ENCODE measurements at regions not wholly inside any gene's neighbourhood (a gene's known extent, or its start where the extent isn't known, plus 50 kb on each side); places are given as distances from the start of the nearest gene placed in this dataset.
A peak's percentile ranks its signal among the peaks of the same experiment; 100 is the strongest.

DNA sequence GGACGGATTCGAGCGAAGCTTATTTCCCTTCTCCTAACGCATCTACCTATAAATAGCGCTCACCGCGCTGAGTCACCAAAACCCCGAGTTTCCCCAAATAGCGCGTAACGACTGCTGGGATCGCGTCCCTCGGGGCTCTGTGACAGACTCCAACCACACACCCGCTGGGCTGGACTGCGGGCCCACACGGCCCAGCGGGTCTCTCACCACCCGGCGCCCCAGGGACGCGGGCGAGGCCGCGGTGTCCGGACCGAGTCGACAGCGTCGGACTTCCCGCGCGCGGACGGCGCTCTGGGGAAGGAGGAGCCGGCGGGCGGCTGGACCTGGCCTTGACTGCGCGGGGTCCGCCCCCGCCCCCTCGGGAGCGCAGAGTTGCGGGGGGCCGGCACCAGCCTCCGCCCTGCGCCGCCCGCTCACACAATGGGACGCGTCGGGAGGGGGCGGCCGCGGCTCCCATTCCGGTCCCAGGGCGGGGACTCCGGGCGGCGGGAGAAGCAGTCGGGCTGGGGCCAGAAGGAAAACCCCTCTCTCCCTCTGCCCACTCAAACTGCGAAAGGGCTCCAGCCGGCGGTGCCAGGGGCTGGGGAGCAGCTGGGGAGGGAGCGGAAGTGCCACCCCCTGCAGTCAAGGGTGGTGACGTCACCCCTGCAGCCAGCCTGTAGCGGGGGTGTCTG, 108.8 kb downstream of the KCNRG start:
- peak overlapping the region; percentile 93 for H3K4me3 Mint-ChIP-seq (ENCODE audit: unreplicated experiment)
- H3K36me3 Mint-ChIP-seq (ENCODE audit: low read depth, unreplicated experiment): peaks cover 7% of the 10 kb centered on the region
- peak overlapping the region; percentile 84 for H3K27ac ChIP-seq (ENCODE audit: low read depth, low read length)
- H3K27me3 ChIP-seq (ENCODE audit: insufficient read depth, low read length): peaks cover 14% of the 10 kb centered on the region
- H3K4me3 ChIP-seq (ENCODE audit: insufficient read depth, low read depth, low read length): peak overlapping the region; percentile 64
- H3K79me2 ChIP-seq (ENCODE audit: insufficient read depth, low read length): peaks cover 39% of the 10 kb centered on the region
- H3K36me3 ChIP-seq (ENCODE audit: insufficient read depth, low read length): no peaks in the 10 kb centered on the region
- H3K4me1 Mint-ChIP-seq (ENCODE audit: low read depth, unreplicated experiment): peaks cover 28% of the 10 kb centered on the region
- peaks cover 11% of the 10 kb centered on the region for H4K20me1 ChIP-seq (ENCODE audit: insufficient read depth, low read length)
- H3K9me3 ChIP-seq (ENCODE audit: insufficient read depth, low read depth, low read length): no peaks in the 10 kb centered on the region
- FAIRE-seq (peak; percentile 5), DNase-seq (ENCODE audit: low read depth) (peak; percentile 87)
- peak overlapping the region; percentile 86 for H3K4me2 ChIP-seq (ENCODE audit: low read length)
- H3K27ac Mint-ChIP-seq (ENCODE audit: unreplicated experiment): peak overlapping the region; percentile 96
- H3K9ac ChIP-seq (ENCODE audit: low read length): peak overlapping the region; percentile 95
- H3K9me3 Mint-ChIP-seq (ENCODE audit: unreplicated experiment): peaks cover 9% of the 10 kb centered on the region
- no peak for TF ChIP-seq EZH2 (IDR thresholded peaks at IDR 0.05; ENCODE audit: insufficient read depth, low read length)
- TF ChIP-seq, protein P1, sequence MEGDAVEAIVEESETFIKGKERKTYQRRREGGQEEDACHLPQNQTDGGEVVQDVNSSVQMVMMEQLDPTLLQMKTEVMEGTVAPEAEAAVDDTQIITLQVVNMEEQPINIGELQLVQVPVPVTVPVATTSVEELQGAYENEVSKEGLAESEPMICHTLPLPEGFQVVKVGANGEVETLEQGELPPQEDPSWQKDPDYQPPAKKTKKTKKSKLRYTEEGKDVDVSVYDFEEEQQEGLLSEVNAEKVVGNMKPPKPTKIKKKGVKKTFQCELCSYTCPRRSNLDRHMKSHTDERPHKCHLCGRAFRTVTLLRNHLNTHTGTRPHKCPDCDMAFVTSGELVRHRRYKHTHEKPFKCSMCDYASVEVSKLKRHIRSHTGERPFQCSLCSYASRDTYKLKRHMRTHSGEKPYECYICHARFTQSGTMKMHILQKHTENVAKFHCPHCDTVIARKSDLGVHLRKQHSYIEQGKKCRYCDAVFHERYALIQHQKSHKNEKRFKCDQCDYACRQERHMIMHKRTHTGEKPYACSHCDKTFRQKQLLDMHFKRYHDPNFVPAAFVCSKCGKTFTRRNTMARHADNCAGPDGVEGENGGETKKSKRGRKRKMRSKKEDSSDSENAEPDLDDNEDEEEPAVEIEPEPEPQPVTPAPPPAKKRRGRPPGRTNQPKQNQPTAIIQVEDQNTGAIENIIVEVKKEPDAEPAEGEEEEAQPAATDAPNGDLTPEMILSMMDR (IDR thresholded peaks at IDR 0.05; ENCODE audit: insufficient read depth, low read depth, low read length): no peak
- H3K27me3 Mint-ChIP-seq (ENCODE audit: low read depth, unreplicated experiment): peaks cover 17% of the 10 kb centered on the region
- H2AFZ ChIP-seq (ENCODE audit: low read depth, low read length): peak overlapping the region; percentile 43
- peaks cover 21% of the 10 kb centered on the region for H3K4me1 ChIP-seq (ENCODE audit: insufficient read depth, low read length)

DNA sequence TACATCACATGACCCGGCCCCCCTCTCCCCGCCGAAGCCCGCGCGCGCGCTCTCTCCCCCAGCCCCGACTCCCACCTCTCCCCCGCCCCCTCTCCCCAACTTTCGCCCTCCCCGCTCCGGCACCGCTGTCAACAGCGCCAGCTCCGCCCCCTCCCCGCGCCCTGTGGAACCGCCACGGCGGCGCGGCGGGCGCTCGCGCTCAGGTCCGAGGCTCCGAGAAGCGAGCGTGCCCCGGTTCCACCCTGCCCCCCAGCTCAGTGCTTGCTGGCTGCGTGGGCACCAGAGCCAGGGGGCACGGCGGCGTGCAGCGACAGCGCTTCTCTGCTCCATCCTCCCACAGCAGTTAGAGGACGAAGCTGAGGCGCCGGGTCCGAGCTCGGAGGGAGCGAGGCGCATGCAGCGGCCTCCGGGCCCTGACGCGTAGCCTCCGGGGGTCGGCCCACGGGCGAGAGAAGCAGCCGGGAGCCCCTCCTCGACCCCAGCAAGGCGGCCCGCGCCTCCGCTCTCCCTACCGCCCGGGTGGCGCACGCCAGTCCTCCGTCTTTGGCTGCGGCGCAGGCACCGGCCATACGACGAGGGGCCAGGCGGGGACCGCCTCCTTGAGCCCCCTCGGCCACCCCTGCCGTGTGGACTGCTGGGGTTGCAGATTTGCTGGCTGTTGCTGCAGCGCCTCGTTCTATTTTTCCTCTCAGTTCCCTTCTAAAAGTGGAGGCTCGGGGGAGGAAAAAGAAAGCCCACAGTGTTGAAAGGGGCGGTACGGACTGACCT, 109.5 kb downstream of the KCNRG start:
- Mint-ChIP-seq H3K27ac (ENCODE audit: unreplicated experiment) (no peak overlapping the region), H3K4me1 (ENCODE audit: low read depth, unreplicated experiment) (peaks cover 29% of the 10 kb centered on the region), H3K27me3 (ENCODE audit: low read depth, unreplicated experiment) (peaks cover 23% of the 10 kb centered on the region), H3K4me3 (ENCODE audit: unreplicated experiment) (peak overlapping the region; percentile 81), H3K9me3 (ENCODE audit: unreplicated experiment) (peaks cover 11% of the 10 kb centered on the region), H3K36me3 (ENCODE audit: low read depth, unreplicated experiment) (peaks cover 7% of the 10 kb centered on the region)
- peaks cover 21% of the 10 kb centered on the region for H3K27me3 ChIP-seq (ENCODE audit: insufficient read depth, low read length)
- H3K27ac ChIP-seq (ENCODE audit: low read depth, low read length): peak overlapping the region; percentile 94
- FAIRE-seq (no peak), DNase-seq (ENCODE audit: low read depth) (peak; percentile 95)
- peaks cover 34% of the 10 kb centered on the region for H3K79me2 ChIP-seq (ENCODE audit: insufficient read depth, low read length)
- TF ChIP-seq EZH2 (IDR thresholded peaks at IDR 0.05; ENCODE audit: insufficient read depth, low read length): no peak
- no peaks in the 10 kb centered on the region for H3K36me3 ChIP-seq (ENCODE audit: insufficient read depth, low read length)
- H2AFZ ChIP-seq (ENCODE audit: low read depth, low read length): peak overlapping the region; percentile 84
- peak overlapping the region; percentile 95 for H3K9ac ChIP-seq (ENCODE audit: low read length)
- H3K9me3 ChIP-seq (ENCODE audit: insufficient read depth, low read depth, low read length): no peaks in the 10 kb centered on the region
- peaks cover 11% of the 10 kb centered on the region for H4K20me1 ChIP-seq (ENCODE audit: insufficient read depth, low read length)
- peak overlapping the region; percentile 82 for H3K4me3 ChIP-seq (ENCODE audit: insufficient read depth, low read depth, low read length)
- peak overlapping the region; percentile 86 for H3K4me2 ChIP-seq (ENCODE audit: low read length)
- H3K4me1 ChIP-seq (ENCODE audit: insufficient read depth, low read length): peaks cover 24% of the 10 kb centered on the region

DNA sequence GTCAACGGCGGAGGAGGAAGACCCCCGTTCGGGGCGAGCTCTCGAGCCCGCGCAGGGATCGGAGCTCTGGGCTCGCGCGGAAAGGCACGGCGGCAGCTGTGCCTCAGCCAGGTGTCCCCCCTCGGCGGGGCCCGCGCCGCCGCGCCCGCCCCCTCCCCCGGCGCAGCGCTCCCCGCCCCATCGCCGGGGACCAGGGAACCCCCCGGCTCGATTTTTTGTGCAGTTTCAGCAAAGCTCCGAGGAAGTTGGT, 110.0 kb downstream of the KCNRG start:
- Histone ChIP-seq H2AFZ (ENCODE audit: low read depth, low read length) (peak overlapping the region; percentile 84), H3K4me2 (ENCODE audit: low read length) (peak overlapping the region; percentile 86), H4K20me1 (ENCODE audit: insufficient read depth, low read length) (peaks cover 11% of the 10 kb centered on the region), H3K27me3 (ENCODE audit: insufficient read depth, low read length) (peaks cover 26% of the 10 kb centered on the region), H3K9me3 (ENCODE audit: insufficient read depth, low read depth, low read length) (no peaks in the 10 kb centered on the region), H3K4me1 (ENCODE audit: insufficient read depth, low read length) (peaks cover 28% of the 10 kb centered on the region), H3K36me3 (ENCODE audit: insufficient read depth, low read length) (no peaks in the 10 kb centered on the region), H3K9ac (ENCODE audit: low read length) (peak overlapping the region; percentile 95), H3K27ac (ENCODE audit: low read depth, low read length) (peak overlapping the region; percentile 94), H3K4me3 (ENCODE audit: insufficient read depth, low read depth, low read length) (peak overlapping the region; percentile 82), H3K79me2 (ENCODE audit: insufficient read depth, low read length) (peaks cover 31% of the 10 kb centered on the region)
- DNase-seq (ENCODE audit: low read depth): no peak
- FAIRE-seq: no peak
- H3K9me3 Mint-ChIP-seq (ENCODE audit: unreplicated experiment): peaks cover 11% of the 10 kb centered on the region
- H3K4me1 Mint-ChIP-seq (ENCODE audit: low read depth, unreplicated experiment): peaks cover 29% of the 10 kb centered on the region
- H3K27me3 Mint-ChIP-seq (ENCODE audit: low read depth, unreplicated experiment): peaks cover 23% of the 10 kb centered on the region
- no peak overlapping the region for H3K27ac Mint-ChIP-seq (ENCODE audit: unreplicated experiment)
- H3K36me3 Mint-ChIP-seq (ENCODE audit: low read depth, unreplicated experiment): peaks cover 7% of the 10 kb centered on the region
- peak overlapping the region; percentile 79 for H3K4me3 Mint-ChIP-seq (ENCODE audit: unreplicated experiment)
- TF ChIP-seq EZH2 (IDR thresholded peaks at IDR 0.05; ENCODE audit: insufficient read depth, low read length): no peak
- TF ChIP-seq, protein P1 (IDR thresholded peaks at IDR 0.05; ENCODE audit: insufficient read depth, low read depth, low read length): no peak

Data from astrocyte (in vitro differentiated cells and primary cell).